HG03571 (cell line): ENCODE measurements at regions not wholly inside any gene's neighbourhood (a gene's known extent, or its start where the extent isn't known, plus 50 kb on each side); places are given as distances from the start of the nearest gene placed in this dataset.
"Not testable (repeated sequence)": the region's sequence is repeated elsewhere in the genome, so short reads cannot be mapped to it uniquely, and the experiment has no call there.

Experiments used
- ATAC-seq: cut with Tn5 transposase; IDR thresholded peaks from one replicate; pipeline ENCODE4 v1.9.1; 2021; ENCODE audit not compliant: unreplicated experiment

DNA sequence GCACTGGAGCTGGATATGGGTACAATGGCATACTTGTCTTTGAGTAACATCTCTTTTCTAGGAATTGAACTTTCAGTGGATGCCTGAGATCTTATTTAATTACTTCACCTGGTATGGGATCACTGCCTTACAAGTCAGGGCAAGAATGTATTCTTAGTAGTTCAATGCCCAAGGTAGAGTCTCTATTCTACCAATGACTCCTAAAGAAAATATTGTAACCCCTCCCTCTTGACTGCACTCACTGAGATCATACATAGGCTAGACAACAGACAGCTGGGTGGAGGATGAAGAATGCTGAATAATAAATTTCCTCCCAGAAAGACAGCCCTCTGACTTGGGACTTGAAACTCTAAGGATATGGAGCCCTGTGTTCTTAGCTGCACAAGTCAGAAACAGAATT lies 1216.3 kb upstream of the ACO1 start:
- ATAC-seq = no peak

DNA sequence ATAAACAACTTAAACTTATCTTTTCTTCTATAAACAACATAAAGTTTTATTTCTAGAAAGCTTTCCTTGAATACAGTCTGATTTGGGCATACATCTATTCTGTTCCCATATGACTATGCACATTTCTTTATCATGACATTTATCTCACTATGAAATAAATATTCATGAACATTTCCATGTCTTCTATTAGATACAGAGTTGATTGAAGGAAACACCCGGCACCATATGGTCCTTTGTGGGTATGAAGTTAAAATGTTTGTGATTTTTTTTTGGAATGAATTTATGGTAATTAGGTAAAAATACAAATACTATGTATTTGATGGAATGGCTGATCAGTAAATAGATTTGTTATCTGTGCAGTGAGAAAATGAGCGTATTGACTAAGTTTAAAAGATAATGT lies 1209.8 kb upstream of the ACO1 start:
- ATAC-seq = no peak

DNA sequence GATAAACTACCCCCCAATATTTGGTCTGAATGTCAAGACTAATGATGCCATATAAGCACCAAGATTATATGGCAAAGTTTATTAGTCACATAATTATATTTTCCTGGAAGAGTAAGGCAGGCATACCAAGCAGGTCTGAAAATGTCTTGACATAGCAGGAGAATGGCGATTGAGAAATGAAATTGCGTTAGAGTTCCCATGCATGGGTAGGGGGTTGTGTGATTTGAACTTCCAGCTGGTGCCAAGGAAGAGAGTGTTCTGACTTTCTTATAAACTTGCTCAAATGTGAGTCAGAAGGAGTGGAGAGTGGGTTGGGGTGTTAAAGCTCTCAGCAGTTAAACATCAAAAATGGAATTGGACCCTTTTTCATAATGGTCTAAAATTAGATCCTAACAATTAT lies 1200.6 kb upstream of the ACO1 start:
- no peak for ATAC-seq

DNA sequence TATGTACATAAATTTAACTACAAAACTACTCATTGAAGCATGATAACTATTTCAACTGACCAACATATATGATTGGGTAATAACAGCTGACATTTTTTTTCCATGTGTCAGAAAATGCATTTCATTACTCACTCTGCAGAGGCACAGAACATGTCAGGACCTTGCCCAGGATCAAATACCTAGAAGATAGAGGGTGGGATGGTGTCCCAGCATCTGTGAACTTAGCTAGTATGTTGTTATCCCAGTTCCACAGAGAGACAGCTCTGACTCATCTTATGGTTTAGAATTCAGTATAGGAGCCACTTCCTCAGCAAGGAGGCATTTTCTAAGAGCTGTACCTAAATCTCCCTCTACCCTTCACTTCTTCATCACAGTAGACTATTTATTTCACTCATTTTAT lies 1198.6 kb upstream of the ACO1 start:
- no peak for ATAC-seq

DNA sequence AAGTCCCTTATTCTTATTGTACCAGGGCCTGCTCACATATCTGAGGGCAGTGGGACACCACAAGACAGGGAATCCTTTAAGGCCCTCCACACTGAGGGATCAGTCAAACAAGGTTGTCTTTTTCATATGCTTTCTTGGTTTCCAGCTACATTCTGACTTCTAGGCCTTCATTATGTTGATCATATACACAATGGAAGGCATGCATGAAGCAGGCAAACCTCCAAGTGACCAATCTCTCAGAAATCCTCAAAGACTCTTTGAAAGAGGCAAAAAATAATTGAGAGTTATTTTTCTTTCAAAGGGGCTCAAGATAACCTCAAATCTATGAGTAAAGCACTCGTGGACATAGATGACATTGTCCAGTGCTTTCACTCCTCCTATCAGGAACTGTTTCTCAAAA lies 1195.9 kb upstream of the ACO1 start:
- ATAC-seq = no peak

DNA sequence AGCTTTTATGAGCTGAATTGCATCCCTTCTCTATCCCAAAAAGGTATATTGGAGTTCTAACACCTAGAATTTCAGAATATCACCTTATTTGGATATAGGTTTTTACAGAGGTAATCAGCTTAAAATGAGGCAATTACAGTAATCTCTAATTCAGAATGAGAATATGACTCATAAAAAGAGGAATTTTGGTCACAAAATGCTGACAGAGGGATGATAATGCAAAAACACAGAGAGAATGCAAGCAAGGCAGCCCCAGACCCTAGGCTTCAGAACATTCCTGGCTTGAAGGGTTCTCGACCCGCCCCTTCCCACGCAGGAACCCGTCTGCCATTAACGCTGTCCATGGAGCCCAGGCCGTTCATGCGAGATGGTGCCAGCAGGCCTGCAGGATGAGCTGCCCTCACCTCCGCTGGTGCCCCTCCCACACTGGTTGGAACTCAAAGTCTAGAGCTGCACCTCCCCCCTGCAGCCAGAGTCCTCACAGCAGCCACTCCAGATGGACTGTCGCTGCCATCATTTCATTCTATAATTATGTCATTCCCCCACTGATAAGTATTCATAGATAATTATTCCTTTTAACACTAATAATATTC lies 1173.4 kb upstream of the ACO1 start:
- no peak for ATAC-seq

DNA sequence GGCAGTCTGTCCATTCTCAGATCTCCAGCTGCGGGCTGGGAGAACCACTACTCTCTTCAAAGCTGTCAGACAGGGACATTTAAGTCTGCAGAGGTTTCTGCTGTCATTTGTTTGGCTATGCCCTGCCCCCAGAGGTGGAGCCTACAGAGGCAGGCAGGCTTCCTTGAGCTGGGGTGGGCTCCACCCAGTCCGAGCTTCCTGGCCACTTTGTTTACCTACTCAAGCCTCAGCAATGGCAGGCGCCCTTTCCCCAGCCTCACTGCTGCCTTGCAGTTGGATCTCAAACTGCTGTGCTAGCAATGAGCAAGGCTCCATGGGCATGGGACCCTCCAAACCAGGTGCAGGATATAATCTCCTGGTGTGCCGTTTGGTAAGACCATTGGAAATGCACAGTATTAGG lies 1154.5 kb upstream of the ACO1 start:
- not testable (repeated sequence) for ATAC-seq

DNA sequence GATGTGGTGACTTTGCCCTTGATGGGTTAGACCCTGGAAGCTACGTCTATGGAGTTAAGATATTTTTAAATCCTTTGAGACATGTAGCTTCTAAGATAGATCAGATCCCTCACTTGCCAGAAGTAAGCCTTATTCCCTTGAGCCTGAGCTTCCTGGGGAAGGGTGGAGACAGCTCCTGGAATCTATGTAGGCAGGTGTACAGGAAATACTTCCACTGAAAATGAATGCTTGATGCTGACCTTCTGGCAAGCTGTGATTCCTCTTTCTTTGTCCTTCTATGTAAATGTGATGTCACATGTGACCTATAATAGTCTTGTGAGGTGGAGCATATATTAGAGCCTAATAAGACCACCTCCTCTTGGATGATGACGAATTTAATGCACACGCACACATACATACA lies 1152.0 kb upstream of the ACO1 start:
- ATAC-seq = no peak

DNA sequence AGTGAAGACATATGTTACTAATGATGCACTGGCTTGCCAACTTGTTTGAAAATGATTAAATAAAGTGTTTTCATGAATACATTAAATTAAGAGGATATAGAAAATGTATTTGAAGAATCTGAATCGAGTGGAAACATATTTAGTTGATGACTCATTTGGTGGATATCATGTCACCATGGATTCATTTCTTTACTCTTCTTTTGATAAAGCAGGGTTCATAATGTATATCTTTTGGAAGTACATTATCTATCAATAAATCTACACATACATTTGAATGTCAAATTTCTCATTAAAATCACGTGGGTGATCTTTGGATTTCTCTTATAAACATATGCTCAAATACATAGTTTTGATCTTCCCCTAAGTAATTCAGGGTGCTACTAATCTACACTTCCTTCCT lies 1148.1 kb upstream of the ACO1 start:
- no peak for ATAC-seq

DNA sequence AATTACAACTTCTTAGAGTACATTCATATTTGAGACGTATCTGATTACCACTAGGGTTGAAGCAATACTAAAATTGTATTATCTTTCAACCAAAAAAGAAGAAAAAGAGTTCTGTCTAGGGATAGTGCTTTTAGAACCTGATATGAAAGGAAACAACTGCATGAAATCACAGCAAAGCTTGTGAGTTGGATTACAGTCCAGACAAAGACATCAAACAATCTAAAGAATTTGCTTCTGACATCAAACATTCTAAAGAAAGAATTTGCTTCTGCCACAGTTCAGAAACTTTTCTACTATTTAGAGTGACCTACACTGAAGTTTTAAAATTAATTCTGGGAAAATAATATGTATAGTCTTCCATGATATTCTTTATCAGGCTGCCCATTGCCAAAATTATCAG lies 1141.1 kb upstream of the ACO1 start:
- no peak for ATAC-seq

DNA sequence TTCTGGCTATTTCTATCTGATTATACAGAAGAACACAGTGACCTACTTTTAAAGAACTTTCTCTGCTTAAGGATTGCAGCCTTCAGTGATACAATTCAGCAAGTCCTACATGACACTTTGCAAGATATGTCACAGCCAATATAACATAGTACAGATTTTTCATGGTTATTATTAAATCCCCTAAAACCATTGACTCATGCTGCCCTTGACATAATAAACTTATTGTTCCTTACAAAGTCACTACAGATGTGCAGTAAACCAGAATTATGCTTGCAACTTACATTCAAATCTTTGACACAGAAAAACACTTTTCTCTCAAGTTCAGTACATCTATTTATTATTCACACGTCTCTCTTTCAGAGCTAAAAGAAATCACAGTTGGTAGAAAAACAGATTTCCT lies 1136.3 kb upstream of the ACO1 start:
- ATAC-seq = no peak

DNA sequence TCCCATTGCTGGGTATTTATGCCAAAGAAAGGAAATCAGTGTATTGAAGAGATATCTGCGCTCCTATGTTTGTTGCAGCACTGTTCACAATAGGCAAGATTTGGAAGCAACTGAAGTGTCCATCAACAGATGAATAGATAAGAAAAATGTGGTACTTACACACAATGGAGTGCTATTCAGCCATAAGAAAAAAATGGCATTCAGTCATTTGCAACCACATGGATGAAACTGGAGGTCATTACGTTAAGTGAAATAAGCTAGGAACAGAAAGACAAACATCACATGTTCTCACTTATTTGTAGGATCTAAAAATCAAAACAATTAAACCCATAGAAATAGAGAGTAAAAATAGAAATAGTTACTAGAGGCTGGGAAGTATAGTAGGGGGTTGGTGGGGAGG lies 1133.1 kb upstream of the ACO1 start:
- ATAC-seq = no peak

DNA sequence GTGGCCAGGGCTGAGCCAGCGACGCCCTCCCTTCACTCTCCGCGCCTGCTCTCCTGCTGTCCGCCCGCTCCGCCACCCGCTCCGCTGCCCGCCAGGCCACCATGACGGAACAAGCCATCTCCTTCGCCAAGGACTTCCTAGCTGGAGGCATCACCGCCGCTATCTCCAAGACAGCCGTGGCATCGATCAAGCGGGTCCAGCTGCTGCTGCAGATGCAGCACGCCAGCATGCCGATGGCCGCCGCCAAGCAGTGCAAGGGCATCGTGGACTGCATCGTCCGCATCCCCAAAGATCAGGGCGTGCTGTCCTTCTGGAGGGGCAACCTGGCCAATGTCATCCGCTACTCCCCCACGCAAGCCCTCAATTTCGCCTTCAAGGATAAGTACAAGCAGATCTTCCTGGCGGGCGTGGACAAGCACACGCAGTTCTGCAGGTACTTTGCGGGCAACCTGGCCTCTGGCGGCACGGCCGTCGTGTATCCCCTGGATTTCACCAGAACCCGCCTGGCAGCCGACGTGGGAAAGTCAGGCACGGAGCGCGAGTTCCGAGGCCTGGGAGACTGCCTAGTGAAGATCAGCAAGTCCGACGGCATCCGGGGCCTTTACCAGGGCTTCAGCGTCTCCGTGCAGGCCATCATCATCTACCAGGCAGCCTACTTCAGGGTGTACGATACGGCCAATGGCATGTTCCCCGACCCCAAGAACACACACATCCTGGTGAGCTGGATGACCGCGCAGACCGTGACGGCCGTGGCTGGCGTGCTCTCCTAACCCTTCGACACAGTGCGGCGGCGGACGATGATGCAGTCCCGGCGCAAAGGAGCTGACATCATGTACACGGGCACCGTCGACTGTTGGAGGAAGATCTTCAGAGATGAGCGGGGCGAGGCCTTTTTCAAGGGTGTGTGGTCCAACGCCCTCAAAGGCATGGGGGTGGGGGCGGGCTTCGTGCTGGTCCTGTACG lies 1130.4 kb upstream of the ACO1 start:
- no peak for ATAC-seq

DNA sequence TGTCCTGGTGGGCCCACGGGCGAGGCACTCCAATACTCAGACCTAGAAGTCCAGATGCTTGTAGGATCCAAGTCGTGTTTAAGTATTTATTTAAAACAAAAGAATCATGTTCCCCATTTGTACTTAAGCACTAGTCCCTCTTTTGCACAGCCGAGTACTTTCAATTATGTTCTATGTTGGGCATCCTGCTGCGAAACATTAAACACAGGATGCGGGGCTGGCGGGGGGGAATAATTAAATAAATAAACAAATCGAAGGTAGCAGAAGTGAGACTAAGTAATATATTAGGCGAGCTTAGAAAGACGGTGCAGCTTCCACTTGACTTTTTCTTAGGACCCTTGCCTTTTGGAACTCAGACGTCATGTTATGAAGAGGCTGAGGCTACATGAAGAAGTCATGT lies 1129.2 kb upstream of the ACO1 start:
- no peak for ATAC-seq

DNA sequence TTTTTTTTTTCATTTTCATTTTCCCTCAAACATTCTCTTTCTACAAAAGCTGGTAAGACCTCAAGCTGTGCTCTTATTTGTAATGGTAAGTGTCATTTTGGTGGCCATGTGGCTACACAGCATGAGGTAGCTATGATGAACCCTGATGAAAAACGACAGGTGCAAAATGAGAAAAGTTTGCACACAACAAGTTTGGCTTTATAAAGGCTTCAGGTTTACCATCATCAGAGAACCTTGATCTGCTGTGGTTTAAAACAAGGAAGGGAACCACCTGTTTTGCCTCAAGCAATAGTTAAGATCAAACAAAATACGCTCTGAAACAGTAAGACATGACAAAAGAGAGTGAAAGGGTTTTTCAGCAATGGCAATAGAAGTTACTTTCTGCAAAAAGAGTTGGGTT lies 1124.6 kb upstream of the ACO1 start:
- ATAC-seq = no peak

DNA sequence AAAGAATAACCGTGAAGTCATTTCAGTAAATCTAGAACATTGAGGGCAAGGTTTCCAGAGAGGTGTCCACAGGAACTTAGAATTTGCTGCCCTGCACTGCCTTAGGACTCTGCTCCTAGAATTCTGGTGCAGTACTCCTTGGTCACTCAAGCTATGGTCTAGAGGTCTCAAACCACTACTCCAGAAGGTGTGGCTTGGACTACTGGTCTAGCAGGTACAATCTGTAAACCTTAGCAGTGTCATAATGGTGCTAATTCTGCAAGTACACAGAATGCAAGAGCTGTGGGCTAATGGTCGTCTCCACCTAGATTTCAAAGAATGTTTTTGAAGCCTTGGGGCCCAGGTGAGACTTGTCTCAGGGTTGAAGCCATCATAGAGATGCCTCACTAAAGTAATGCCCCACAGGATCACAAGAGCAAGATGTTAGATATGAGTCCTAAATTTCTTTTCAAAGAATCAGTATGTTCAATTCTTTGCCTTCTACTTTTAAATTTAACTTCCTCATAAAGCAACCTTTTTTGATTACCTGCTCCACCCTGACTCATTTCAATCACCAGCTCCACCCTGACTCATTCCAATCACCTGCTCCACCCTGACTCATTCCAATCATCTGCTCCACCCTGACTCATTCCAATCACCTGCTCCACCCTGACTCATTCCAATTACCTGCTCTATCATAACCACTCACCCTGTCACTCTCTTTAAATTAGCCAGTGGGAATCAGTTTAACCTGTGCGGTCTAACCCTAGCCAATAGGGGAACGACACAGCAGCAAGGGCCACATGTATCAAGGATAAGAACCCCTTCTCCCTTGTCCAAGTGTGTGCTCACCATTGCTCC lies 1111.8 kb upstream of the ACO1 start:
- no peak for ATAC-seq

DNA sequence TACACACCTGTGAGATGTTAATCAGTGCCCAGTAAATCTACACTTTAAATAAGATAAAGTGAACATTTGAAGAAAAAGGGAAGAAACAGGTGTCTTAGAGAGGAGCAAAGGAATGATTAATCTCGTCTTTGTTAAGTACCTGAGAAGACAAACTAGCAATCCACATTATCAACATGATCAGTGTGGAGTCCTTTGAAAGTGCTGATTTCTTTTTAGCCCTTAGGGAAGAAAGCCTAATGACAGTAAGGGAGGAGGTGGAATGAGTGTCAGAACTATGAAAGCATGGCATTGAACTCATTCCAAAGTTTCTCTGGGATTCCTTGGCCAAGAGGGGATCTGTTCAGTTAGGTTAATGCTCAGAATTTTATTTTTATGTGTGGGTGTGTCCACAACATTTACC lies 1109.0 kb upstream of the ACO1 start:
- no peak for ATAC-seq

DNA sequence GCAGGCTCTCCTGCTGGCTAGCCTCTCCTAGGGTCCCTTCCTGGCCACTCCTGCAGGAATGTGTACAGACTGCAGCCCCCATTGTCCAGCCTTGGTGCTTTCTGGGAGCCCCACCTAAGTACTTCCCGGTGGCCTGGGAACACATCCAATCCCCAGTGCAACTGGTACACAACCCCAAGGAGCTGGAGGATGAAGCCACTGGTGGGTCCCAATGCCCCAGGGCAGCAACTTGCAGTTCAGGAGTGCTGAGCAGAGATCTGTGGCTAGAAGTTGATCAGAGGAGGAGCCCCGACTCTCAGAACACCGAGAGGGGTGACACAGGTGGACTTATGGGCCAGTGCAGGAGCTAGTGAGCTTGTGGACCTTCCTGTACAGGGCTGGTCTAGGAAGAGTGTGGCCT lies 1093.7 kb upstream of the ACO1 start:
- ATAC-seq = no peak

DNA sequence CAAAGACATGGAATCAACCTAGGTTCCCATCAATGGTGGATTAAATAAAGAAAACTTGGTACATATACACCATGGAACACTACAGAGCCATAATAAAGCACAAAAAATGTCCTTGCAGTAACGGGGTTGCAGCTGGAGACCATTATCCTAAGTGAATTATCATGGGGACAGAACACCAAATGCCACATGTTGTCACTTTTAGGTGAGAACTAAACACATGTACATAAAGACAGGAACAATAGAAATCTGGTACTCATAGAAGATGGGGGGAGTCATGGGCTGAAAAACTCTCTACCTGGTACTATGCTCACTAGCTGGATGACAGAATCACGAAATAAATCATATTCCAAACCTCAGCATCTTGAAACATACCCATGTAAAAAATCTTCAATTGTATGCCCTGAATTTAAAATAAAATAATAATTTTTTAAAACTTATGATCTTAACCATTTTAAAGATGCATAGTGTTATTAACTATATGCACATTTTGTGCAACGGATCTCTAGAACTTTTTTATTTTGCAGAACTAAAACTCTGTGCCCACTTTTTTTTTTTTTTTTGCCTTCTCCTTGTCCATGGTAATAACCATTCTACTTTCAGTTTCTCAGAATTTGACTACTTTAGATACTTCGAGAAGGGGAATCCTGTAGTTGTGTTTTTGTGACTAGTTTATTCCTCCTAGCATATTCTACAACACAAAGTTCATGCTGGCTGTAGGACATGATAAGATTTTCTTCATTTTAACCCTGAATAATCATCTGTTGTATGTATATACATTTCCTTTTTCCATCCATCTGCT lies 1081.6 kb upstream of the ACO1 start:
- peak; percentile 42 for ATAC-seq

DNA sequence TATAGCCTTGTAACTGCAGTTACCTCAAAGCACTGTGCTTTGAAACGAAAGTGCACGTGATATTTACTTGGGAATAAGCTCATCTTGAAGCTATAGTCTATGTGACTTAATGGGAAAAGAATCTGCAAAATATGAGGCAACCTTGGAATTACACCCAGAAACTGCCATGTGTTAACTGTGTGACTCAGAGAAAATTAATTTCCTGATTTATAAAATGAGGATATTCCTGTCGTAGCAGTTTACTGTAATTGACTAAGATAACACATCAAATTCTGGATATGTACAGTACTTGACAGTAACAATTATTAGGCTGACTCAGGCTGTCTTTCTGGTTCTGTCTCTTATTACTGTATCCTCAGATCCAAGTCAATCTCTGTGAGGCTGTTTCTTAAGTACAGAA lies 1079.9 kb upstream of the ACO1 start:
- ATAC-seq = no peak

DNA sequence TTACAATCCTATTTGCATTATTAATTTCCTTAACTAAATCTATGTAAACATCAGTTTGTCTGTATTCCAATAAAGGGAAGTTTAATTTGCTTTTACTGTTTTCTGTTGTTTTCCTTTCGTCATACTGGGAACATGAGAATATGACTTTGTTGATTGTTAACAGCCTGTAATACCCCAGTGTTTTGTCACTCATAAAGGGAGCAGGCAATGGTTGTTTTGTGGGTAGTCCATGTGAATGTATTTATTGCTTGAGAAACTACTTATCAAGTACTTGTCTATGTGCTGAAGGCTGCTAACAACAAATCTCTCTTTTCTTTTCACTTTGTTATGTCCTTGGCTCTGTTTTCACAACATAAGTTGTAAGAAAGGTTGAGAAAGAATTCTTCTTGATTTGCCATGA lies 1070.2 kb upstream of the ACO1 start:
- no peak for ATAC-seq
